Activated gamma-delta T cell treated with Interleukin-2 at 50 U/mL for 16 hours (primary cell): ENCODE measurements at regions not wholly inside any gene's neighbourhood (a gene's known extent, or its start where the extent isn't known, plus 50 kb on each side); places are given as distances from the start of the nearest gene placed in this dataset.

Experiments
- DNase-seq: peaks from one replicate; pipeline ENCODE4 v3.0.0-alpha.2; 2020

DNA sequence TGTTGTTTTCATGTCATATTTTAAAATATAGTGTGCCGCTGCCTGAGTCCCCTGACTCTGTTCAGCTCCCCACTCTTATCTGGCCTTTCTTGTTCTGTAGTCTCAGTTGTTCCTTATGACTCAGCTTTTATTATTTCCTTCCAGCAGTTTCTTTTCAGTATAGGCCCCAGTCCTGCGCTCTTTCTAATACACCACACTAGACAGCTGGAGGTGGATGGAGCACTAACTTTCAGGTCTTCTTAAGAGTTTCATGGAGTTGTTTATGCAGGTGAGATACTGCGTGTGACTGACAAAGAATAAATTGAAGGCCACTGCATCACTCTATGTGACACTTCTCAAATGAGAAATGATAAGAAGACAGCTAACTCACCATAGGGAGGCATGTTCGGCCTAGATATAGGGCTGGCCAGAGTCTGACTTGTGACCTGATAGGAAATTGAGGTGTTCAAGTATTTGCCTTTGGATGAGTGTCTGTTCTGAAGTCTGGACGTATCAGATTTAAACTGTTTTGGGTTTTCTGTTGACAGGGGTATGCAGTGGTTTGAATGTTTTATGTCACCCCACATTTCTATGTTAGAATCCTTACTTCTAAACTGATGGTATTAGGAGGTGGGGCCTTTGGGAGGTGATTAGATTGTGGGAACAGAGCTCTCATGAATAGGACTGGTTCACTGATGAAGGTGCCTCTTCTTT is 60.8 kb upstream of the CLMN start:
- no peak for DNase-seq

DNA sequence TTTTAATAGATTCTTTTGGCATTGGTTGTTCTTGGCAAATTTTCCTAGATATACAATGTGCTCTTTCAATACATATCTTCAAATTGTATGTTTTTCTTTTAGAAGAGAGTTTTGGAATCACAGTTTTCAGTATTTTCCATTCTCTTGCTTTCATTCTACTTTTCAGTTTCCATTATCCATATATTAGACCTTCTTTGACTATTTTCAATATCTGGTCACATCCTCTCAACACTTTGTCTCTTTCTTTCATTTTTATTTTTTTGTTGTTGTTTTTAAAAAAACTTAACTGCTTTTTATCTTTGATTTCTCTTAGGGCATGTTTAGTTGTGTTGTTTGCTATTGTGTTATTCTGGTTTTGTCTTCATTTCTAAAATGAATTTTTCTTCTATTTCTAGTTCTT is 59.9 kb upstream of the CLMN start:
- DNase-seq = no peak

DNA sequence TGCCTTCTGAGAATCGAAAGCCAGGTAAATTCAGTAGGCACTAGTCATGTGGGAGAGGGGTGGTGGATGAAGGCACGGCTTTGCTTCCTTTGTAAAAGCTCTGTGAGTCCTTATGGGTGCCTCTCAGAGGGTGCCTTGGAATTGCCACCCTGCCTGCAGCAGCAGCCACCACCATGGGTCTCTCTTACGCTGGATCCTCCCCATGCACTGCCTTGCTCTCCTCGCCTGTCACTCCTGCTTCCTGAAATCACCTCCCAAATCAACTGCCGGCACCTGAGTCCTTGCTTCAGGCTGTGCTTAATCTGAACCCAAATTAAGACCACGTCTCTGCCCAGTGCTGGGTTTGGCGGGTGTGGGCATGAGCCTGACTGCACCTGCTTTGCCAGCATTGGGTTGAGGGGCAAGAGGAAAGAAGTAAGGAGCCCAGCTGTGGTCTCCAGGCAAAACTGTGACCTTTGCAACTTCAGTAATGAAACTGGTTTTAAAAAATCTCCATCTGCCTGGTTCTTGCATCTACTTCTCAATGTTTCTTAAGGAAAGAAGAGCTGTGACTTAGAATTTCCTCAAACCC is 55.9 kb upstream of the CLMN start:
- DNase-seq = no peak

DNA sequence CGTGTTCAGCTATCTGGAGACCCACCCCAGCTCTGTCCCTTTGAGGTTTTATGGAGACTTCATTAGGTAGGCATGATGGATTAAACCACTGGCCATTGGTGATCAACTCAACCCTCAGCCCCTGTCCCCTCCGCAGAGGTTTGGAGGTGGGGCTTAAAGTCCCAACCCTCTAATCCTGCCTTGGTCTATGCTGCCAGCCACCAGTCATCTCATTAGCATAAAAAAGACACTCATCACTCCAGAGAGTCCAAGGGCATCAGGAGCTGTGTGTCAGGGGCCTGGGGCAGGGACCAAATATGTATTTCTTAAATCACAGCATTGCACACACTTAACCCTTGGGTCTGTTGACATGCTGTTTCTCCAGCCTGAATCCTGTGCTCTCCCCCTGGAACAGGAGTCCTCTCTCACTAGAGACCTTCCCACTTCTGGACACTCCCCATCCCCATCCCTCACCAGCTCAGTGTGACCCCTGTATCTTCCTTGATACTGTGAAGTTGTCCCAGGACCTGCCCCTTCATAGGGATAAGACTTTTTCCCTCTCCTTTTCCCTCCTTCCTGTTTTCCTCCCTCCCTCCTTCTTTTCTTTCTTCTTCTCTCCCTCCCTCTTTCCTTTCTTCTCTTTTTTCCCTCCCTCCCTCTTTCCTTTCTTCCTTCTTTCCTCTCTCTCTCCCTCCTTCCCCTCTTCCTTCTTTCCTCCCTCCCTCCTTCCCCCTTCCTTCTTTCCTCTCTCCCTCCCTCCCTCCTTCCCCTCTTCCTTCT is 54.7 kb upstream of the CLMN start:
- DNase-seq = no peak

DNA sequence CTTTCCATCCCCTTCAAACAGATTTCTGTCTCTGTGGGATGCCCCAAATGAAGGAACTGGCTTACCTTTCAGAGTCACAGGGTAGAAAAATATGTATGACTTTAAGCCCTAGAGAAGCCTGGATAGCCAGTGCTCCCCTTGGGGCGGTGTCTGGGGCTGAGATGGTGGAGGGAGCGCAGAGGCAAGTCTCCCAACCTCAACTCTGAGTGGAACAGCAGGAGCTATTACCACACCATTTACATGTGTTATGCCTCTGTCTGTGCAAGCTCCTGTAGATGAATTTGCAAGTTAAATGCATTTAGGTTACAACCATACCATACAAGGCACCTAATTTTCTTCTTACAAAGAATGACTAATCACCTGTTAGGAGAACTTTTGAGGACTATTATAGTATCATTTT is 50.4 kb upstream of the CLMN start:
- no peak for DNase-seq
